ENCODE measurements at regions not wholly inside any gene's neighbourhood (a gene's known extent, or its start where the extent isn't known, plus 50 kb on each side); places are given as distances from the start of the nearest gene placed in this dataset.

- DNase-seq, result no peak
These were observed 92.7 kb downstream of the GADD45G start for GRCh38 chr9:89697553-89697952.

- no peak for DNase-seq
These were observed 93.7 kb downstream of the GADD45G start for GRCh38 chr9:89698411-89699005.

DNA sequence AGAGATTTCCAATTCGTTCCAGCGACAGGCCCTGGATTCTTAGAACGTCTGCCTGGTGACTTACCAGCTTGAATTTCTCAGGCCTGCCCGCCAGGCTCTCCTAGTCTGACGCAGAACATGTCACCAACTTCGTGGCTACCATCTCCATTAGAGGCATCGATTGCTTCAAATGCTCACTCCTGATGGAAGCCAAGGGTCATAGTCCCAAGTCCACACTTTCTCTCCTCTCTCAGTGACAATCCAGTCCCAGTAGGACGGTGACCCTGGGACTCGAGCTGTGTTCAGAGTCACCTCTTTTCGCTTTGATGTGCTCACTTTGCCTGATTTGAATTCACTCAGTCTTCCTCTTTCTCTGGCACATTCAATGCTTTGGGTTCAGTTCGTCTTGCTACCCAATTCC is 94.8 kb downstream of the GADD45G start:
- DNase-seq, result no peak

DNA sequence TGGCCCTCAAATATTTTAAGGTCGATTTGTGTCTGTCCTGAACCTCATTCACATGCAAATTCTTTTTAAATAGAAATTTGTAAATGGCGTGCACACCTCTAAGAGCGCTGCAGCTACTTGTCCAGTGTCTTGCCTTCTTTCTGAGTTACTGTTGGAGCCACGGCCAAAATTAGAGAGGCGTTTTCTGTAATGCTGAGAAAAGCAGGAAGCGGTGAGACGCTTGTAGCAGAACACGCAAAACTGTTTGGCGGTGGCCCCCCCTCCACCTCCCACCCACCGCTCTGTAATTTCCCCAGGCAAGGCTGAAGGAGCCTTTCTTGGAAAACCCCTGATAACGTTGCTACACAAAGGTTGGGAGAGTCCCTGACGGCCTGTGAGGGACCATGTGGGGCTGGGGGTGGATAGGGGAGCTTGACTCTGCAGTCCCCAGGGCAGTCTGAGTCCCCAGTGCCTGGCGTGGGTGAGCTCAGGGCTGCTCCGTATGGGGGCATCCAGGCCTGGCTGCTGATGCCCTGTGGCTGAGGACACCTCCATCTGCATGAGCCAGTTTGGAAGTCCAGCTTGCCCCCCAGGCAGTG is 96.5 kb downstream of the GADD45G start:
- DNase-seq, result peak; percentile 48 to 58

- DNase-seq, result no peak
These were observed 97.6 kb downstream of the GADD45G start for GRCh38 chr9:89702401-89702800.

GRCh38 chr9:89705651-89706050 is 100.8 kb downstream of the GADD45G start:
- DNase-seq, result no peak

DNA sequence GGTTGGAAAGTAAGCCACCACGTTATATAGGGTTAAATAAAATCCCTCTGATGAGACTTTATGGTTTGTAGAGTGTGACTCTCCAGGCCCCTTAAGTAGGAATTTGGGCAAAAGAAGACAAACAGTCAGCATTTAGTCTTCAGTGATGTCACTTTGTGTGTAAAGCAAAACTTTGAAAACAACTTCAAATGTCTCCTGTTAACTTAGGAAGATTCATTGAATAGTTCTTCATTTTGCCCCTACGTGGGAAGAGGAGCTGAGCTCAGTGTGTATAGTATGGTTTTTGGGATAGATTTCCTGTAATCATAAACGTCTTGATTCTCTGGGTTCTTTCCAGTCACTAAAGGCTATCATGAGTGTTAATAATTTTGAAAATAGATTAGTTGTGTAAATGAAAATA is 101.3 kb downstream of the GADD45G start:
- DNase-seq, result no peak

- DNase-seq, result no peak
These were observed 101.9 kb downstream of the GADD45G start for GRCh38 chr9:89706731-89707191.

DNA sequence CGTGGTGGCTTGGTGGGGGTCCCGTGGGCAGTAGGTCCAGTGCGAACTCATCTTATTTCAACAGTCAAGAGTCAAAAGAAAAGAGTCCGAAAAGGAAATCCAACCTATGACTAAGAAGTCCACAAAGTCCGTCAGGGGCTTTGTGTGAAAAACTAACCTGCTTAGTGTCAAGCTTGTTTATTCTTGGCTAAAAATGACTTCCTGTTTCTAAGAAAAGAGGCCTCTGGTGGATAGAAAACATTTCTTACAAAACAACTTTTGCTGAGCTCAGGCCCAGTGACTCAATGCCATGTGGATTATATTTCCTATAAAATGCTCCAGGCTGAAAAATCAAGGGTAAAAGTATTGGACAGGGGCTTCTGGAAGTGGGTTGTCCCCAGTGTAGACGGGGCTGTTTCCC is 105.9 kb downstream of the GADD45G start:
- no peak for DNase-seq

DNA sequence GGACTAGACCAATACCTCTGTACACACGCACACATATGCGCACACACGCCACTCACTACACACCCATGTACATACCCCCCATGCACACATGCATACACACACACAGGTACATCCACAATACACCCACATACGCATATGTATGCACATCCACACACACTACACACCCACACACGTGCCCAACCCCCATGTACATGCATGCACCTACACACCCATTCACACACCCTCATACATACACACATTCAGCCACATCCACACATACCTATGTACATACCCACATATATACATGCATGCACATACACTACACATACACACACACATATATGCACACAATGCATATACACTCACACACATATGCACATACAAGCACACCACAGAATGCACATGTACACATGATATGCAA is 107.1 kb downstream of the GADD45G start:
- DNase-seq, result no peak

DNA sequence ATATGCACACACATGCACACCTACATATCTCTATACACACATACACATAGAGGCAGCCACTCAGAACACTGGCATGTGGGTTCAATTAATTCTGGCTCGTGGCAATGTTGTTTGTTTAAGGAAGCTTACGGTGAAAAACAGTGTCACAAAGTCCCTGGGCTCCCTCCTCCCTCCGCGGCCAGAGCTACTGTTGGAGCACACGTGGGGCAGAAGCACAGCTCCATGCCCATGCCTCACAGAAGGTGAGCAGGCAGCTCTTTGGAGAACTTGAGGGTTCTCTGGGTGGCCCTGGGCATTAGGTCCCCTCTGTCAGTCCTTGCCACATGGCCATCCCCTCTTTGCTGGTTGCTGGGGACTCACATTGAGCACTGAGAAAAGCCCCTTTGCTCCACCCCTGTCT is 107.5 kb downstream of the GADD45G start:
- no peak for DNase-seq

DNA sequence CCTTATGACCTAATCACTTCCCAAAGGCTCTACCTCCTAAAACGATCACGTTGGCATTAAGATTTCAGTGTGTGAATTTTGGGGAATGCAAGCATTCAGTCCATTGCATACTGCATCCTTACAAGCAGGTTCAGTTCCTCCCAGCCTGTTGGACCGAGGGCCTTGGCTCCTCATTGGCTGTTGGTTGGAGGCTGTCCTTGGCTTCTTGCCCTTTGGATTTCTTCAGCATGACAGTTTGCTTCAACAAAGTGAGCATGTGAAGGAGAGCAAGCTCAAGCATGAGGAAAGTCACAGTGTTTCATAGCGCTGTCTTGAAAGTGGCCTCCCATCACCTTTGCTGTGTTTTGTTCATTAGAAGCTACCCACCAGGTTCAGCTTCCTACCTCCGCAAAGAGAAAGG is 109.5 kb downstream of the GADD45G start:
- no peak for DNase-seq

DNA sequence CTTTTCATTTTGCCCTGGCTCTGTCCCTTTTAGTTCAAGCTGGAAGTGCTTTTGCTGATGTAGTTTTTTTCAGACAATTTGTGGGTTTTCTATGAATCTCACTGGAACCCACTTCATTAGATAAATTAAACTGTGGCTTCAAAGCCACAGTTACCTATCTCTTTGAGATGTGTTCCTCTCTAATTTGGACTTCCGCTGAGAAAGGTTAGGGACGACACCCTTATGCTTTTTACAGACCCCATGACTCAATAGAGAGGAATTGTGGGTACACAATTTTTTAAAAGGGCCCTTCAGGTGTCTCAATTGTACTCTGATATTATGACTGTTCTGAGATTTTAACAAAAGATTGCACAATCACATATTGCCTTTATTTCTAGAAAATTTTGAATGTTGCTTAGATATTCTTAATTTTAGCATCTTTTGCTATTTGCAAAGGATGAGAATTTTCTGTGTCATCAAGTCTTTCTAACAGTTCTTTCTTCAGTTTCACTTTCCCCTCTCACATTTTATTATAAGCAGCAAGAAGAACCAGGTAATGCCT is 110.6 kb downstream of the GADD45G start:
- DNase-seq, result no peak

DNA sequence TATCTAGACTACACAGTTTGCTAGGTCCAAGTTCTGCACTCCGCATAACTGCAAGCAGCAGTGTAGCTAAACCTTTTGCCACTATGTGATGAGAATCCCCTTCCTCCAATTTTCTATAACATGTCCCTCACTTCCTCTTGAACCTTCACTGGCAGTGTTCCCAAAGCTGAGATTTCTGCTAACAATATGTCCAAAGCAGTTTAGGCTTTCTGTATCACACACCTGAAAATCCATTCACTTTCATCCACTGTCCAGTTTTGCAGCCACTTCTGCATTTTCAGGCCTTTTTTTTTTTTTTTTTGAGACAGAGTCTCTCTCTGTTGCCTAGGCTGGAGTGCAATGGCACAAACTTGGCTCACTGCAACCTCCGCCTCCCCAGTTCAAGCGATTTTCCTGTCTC is 111.1 kb downstream of the GADD45G start:
- no peak for DNase-seq

- no peak for DNase-seq
These were observed 111.7 kb downstream of the GADD45G start for GRCh38 chr9:89716559-89716958.

DNA sequence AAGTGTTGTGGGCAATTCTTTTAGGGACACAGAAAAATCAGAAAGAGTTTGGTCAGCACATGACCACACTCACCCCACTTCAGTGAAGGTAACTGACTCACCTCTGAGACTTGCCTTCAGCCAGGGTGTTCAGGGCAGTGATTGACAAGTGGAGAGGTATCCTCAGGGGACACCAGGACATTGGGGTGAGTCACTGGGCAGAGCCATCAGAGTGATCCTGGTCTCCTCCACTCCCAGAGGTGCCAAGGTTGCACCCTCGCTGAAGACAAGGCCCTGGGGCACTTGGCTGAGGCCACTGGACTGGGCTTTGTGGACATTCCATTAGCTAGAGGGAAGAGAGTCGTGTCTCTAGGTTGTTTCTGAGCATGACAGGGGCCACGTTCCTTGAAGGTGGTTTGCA is 113.4 kb downstream of the GADD45G start:
- DNase-seq, result no peak

- DNase-seq, result no peak
These were observed 113.8 kb downstream of the GADD45G start for GRCh38 chr9:89718651-89719050.

DNA sequence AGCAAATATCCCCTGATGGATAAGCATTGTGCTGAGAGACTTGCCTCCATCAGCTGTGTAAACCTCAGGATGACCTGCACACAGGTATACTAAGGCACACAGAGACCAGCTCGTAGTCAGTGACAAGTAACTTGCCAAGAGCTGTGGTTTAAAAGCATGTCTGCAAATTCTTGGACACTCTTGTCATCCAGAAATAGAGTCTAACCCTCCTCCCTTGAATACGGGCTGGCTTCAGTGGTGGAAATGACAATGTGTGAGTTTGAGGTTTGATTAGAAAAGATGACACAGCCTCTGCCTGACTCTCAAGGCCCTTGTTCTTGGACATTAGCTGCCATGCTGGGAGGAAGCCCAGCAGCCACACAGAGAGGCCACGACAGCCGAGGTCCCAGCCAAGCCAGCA is 114.4 kb downstream of the GADD45G start:
- no peak for DNase-seq

DNA sequence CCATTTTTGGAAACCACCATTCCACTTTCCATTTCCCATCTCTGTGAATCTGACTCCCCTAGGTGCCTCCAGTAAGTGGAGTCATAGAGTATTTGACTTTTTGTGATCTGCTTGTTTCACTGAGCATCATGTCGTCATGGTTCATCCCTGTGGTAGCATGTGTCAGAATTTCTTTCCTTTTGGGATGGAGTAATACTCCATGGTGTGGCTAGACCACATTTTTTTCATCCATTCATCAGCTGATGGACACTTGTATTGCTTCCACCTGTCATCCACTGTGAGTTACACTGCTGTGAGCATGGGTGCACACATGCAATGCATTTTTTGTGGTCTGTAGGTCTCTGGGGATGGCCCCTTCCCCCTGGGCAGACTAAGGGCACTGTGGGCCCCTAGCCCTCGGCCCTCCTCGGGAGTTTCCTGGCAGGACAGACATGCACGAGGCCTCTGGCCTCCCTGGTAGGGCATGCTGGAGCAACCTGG is 115.9 kb downstream of the GADD45G start:
- DNase-seq, result no peak

- no peak for DNase-seq
These were observed 116.4 kb downstream of the GADD45G start for GRCh38 chr9:89721176-89721700.

DNA sequence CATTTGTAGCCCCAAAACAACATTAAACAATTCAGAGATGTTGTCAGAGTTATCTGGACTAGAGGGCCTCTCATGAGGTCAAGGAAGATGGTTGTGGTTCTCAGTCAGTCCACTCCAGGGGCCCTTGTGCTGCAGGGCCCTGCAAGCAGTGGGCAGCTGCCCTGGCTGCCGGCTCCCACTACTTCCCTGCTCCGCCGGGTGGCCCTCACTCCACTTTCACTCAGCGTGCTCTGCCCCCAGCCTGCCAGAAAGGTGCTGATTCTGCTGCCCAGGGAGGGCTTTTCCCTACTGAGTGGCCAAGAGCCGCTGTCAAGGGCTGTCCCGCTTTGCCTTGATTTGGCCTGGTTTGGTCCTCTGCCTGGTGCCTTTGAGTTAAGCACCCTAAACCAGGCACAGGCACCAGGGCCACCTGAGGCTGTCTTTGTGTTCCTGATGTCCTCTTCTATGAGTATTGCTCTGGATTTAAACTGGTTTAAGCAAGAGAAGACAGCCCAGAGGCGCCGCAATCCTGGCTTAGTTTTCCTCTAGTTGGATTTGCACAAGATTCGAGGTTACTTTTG is 117.2 kb downstream of the GADD45G start:
- DNase-seq, result no peak

DNA sequence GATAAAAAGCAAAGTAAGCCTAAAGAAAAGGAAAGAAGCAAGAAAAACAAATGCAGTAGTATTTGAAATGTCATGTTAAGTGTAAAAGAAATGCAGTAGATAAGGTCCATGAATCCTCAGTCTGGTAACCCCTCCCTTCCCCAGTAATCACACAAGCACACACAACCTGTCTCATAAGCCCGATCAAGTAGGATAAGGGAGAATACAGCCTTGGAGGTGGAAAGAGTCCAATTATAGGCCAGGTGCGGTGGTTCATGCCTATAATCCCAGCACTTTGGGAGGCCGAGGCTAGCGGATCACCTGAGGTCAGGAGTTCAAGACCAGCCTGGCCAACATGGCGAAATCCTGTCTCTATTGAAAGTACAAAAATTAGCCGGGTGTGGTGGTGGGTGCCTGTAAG is 117.9 kb downstream of the GADD45G start:
- DNase-seq, result no peak

DNA sequence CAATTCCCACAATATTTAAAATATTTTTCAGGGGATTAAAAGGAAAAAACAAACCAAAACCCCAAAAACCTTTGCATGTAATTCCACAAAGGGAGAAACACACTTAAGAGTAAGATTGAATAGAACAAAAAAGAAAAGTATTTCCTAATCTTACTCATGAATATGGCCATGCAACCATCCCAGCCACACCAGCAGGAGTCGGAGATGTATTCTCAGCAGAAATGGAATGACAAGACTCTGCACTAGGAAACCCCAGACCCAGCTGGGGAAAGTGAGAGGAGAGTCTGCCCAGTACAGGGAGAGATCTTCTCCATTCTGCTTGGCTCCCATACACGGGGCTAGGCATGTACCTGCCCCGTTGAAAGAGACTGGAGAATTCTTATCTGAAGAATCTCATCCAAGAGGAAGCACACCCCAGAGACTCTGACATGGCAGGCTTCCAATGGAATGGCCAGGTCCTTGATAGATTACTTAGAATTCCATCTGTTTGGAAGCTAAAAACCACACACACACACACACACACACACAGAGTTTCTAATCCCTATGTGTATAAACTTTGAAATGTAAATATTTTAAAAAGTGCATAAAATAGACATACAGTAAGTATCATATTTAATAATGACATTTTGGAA is 118.8 kb downstream of the GADD45G start:
- no peak for DNase-seq

DNA sequence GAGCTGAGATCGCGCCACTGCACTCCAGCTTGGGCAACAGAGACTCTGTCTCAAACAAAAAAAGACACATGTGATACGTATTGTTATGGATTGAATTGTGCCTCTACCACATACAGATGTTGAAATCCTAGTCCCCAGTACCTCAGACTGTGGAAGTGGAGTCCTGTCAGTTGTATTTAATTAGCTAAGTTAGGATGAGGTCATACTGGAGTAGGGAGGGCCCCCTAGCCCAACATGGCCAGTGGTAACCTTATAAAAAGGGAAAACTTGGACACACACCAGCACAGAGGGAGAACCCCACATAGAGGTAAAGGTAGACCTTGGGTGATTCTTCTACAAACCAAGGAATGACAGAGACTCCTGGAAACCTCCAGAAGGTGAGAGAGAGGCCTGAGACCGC is 119.8 kb downstream of the GADD45G start:
- DNase-seq, result no peak

All from stimulated activated CD4-positive, alpha-beta T cell treated with anti-CD3 and anti-CD28 coated beads, Interleukin-2, amount 100 ng/mL, for 48 hours (primary cell).